Panc1 (cell line): ENCODE measurements at regions not wholly inside any gene's neighbourhood (a gene's known extent, or its start where the extent isn't known, plus 50 kb on each side); places are given as distances from the start of the nearest gene placed in this dataset.

Source experiments
- POLR2AphosphoS5 ChIP-seq: IDR thresholded peaks from 2 replicates; pipeline ENCODE4 v1.6.1; 2012; ENCODE audit warnings: mild to moderate bottlenecking, low read depth, low read length, moderate library complexity
- TCF7L2 ChIP-seq: IDR thresholded peaks from 2 replicates; pipeline ENCODE4 v1.6.1; 2011; ENCODE audit warnings: mild to moderate bottlenecking, low read depth, low read length, inconsistent platforms
- TF ChIP-seq, protein P1 (sequence below): fragments of 450-650 bp; IDR thresholded peaks from 2 replicates; pipeline ENCODE4 v1.5.1; 2017; ENCODE audit warnings: mild to moderate bottlenecking
- TF ChIP-seq, protein P2 (sequence below), 2 experiments: IDR thresholded peaks; 2 replicates each; pipeline ENCODE4 v1.6.1; 2011 to 2012; ENCODE audit warnings: low read depth in 2 of 2, control low read depth in 1 of 2, low read length in 1 of 2, mild to moderate bottlenecking in 1 of 2, moderate library complexity in 1 of 2; ENCODE audit not compliant: insufficient read depth in 1 of 2

DNA sequence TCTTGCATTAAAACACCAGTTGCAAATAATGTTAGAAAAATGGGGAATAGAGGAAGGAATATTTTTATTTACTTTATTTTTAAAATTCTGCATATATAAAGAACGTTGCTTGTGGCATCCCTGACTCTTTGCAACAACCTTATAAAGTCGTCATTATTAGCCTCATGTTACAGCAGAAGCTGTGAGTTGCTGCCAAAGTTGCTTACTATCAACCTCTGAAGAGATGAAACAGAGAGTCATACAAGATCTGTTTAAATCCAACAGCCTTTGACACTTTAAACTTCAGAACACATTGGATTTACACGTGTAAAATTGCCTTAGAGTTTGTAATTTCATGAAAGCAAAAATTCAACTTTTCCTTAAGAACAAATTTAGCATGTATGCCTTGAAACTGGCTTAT lies 221.9 kb downstream of the MRPL39 start:
- TF ChIP-seq, protein P1, sequence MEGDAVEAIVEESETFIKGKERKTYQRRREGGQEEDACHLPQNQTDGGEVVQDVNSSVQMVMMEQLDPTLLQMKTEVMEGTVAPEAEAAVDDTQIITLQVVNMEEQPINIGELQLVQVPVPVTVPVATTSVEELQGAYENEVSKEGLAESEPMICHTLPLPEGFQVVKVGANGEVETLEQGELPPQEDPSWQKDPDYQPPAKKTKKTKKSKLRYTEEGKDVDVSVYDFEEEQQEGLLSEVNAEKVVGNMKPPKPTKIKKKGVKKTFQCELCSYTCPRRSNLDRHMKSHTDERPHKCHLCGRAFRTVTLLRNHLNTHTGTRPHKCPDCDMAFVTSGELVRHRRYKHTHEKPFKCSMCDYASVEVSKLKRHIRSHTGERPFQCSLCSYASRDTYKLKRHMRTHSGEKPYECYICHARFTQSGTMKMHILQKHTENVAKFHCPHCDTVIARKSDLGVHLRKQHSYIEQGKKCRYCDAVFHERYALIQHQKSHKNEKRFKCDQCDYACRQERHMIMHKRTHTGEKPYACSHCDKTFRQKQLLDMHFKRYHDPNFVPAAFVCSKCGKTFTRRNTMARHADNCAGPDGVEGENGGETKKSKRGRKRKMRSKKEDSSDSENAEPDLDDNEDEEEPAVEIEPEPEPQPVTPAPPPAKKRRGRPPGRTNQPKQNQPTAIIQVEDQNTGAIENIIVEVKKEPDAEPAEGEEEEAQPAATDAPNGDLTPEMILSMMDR, result no peak
- no peak for TF ChIP-seq POLR2AphosphoS5
- TF ChIP-seq, protein P2, sequence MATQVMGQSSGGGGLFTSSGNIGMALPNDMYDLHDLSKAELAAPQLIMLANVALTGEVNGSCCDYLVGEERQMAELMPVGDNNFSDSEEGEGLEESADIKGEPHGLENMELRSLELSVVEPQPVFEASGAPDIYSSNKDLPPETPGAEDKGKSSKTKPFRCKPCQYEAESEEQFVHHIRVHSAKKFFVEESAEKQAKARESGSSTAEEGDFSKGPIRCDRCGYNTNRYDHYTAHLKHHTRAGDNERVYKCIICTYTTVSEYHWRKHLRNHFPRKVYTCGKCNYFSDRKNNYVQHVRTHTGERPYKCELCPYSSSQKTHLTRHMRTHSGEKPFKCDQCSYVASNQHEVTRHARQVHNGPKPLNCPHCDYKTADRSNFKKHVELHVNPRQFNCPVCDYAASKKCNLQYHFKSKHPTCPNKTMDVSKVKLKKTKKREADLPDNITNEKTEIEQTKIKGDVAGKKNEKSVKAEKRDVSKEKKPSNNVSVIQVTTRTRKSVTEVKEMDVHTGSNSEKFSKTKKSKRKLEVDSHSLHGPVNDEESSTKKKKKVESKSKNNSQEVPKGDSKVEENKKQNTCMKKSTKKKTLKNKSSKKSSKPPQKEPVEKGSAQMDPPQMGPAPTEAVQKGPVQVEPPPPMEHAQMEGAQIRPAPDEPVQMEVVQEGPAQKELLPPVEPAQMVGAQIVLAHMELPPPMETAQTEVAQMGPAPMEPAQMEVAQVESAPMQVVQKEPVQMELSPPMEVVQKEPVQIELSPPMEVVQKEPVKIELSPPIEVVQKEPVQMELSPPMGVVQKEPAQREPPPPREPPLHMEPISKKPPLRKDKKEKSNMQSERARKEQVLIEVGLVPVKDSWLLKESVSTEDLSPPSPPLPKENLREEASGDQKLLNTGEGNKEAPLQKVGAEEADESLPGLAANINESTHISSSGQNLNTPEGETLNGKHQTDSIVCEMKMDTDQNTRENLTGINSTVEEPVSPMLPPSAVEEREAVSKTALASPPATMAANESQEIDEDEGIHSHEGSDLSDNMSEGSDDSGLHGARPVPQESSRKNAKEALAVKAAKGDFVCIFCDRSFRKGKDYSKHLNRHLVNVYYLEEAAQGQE (IDR thresholded peaks at IDR 0.05; ENCODE audit: insufficient read depth in 1 of 2, low read depth in 2 of 2, low read length in 1 of 2), result no peak
- no peak for TF ChIP-seq TCF7L2
